ENCODE measurements at regions not wholly inside any gene's neighbourhood (a gene's known extent, or its start where the extent isn't known, plus 50 kb on each side); places are given as distances from the start of the nearest gene placed in this dataset.

DNA sequence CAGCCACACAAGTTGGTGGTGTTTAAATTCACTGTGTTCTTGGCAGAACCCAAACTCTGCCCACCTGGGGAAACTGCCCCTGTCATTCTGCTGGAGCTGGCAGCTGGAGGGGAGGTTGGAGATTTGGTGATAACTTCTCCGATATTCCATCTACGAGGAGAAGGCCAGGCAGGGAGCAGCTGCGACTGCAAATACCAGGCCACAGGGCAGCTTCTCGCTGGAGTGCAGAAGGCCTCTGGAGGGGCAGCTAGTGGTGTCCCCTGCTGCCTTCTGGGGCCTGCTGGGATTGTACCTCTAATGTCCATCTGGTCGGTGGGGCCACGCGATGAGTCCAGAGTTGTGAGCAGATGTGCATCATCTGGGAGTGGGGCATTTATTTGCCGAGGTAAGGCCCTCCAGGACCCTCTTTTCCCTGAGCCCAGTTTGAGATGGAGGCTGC is 98.9 kb downstream of the ACKR3 start:
- DNase-seq: no peak
- H3K27ac ChIP-seq: no peak overlapping the region
- ChIA-PET POLR2A (ENCODE audit: unreplicated experiment) (no interaction called here), CTCF (no interaction called here)
- BruUV-seq (replicated peaks): no TSS peak
- no peaks in the 10 kb centered on the region for H3K9me2 ChIP-seq (ENCODE audit: insufficient read depth)
- H3K27me3 ChIP-seq (ENCODE audit: insufficient read depth, low read depth): peaks cover 3% of the 10 kb centered on the region
- H3K4me2 ChIP-seq: no peak overlapping the region
- no peaks in the 10 kb centered on the region for H3K79me2 ChIP-seq (ENCODE audit: low read depth)
- no peaks in the 10 kb centered on the region for H3K9me3 ChIP-seq (ENCODE audit: insufficient read depth, low read depth)
- intact Hi-C loops (cut with micrococcal nuclease; ENCODE audit: unreplicated experiment): no loop called here
- no peak for TF ChIP-seq EZH2 (IDR thresholded peaks at IDR 0.05; ENCODE audit: low read depth)
- TF ChIP-seq, protein P1, sequence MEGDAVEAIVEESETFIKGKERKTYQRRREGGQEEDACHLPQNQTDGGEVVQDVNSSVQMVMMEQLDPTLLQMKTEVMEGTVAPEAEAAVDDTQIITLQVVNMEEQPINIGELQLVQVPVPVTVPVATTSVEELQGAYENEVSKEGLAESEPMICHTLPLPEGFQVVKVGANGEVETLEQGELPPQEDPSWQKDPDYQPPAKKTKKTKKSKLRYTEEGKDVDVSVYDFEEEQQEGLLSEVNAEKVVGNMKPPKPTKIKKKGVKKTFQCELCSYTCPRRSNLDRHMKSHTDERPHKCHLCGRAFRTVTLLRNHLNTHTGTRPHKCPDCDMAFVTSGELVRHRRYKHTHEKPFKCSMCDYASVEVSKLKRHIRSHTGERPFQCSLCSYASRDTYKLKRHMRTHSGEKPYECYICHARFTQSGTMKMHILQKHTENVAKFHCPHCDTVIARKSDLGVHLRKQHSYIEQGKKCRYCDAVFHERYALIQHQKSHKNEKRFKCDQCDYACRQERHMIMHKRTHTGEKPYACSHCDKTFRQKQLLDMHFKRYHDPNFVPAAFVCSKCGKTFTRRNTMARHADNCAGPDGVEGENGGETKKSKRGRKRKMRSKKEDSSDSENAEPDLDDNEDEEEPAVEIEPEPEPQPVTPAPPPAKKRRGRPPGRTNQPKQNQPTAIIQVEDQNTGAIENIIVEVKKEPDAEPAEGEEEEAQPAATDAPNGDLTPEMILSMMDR (conservative IDR thresholded peaks at IDR 0.05): no peak
- H2AFZ ChIP-seq: no peak overlapping the region
- H3K4me3 ChIP-seq: no peak overlapping the region
- H3F3A ChIP-seq (ENCODE audit: insufficient read depth, low read depth): peaks cover 6% of the 10 kb centered on the region; the same call in 1 of the 2 replicates
- peaks cover 11% of the 10 kb centered on the region for H3K4me1 ChIP-seq (replicated peaks; ENCODE audit: insufficient read depth)
- no peaks in the 10 kb centered on the region for H4K20me1 ChIP-seq (ENCODE audit: insufficient read depth)
- H3K36me3 ChIP-seq (ENCODE audit: low read depth): no peaks in the 10 kb centered on the region

DNA sequence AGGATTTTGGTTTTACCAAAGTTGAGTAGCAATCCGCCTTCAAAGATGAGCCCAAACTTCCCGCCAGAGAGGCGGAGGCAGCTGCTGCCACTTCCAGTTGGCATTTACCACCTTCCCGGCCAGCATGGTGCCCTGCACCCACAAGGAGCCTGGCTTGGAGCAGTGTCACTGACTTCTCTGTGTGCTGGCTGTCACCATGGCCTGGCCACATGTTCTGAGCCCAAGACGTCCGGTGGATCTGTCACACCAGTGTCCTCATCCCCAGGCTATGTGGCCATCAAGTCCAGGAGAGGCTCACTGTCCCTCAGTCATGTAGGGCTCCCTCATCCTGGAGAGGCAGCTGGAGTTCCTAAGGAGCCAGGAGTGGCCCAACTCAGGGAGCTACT is 100.6 kb downstream of the ACKR3 start:
- peaks cover 6% of the 10 kb centered on the region; the same call in 1 of the 2 replicates for H3F3A ChIP-seq (ENCODE audit: insufficient read depth, low read depth)
- H3K4me2 ChIP-seq: no peak overlapping the region
- no peaks in the 10 kb centered on the region for H3K9me2 ChIP-seq (ENCODE audit: insufficient read depth)
- intact Hi-C loops (cut with micrococcal nuclease; ENCODE audit: unreplicated experiment): no loop called here
- no peaks in the 10 kb centered on the region for H4K20me1 ChIP-seq (ENCODE audit: insufficient read depth)
- H2AFZ ChIP-seq: no peak overlapping the region
- ChIA-PET POLR2A (ENCODE audit: unreplicated experiment) (no interaction called here), CTCF (no interaction called here)
- no peaks in the 10 kb centered on the region for H3K79me2 ChIP-seq (ENCODE audit: low read depth)
- no peaks in the 10 kb centered on the region for H3K36me3 ChIP-seq (ENCODE audit: low read depth)
- peaks cover 11% of the 10 kb centered on the region for H3K4me1 ChIP-seq (replicated peaks; ENCODE audit: insufficient read depth)
- H3K27ac ChIP-seq: no peak overlapping the region
- no peak for TF ChIP-seq EZH2 (IDR thresholded peaks at IDR 0.05; ENCODE audit: low read depth)
- TF ChIP-seq, protein P1 (conservative IDR thresholded peaks at IDR 0.05): no peak
- no peak for DNase-seq
- H3K4me3 ChIP-seq: no peak overlapping the region
- no peaks in the 10 kb centered on the region; the same call in 1 of the 2 replicates for H3K27me3 ChIP-seq (ENCODE audit: insufficient read depth, low read depth)
- BruUV-seq (replicated peaks): no TSS peak
- no peaks in the 10 kb centered on the region for H3K9me3 ChIP-seq (ENCODE audit: insufficient read depth, low read depth)

DNA sequence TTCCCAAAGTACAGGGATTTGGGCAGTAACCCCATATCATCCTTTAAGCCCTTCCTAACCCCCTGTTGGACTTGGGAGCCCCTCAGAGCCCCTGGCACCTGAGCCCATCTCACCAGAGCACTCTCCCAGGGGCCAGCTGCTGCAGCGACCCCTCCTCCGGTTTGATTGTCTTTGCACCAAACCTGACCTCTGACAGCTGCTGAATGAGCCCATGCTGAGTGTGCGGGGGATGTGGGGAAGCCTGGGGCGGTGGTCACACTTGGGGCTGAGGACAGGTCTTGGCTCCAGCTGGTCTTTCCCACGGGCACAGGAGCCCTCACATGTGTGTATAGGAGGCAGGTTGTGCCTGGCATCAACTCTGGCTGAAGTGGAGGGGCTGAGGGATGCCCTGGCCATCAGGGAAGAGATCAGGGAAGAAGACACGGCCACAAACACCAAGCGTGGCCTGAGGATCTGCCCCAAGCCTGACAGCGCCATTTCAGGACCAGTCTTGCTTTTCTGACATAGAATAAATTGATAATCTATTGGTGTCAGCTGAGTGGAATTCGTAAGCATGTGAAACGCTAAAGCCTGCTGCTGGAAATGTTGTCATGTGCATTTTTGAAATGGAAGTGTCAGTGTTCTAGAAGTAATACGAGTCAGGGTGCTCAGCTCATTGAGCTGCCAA is 102.4 kb downstream of the ACKR3 start:
- CTCF ChIA-PET: no interaction called here

More for the DNA sequence above, 102.4 kb downstream of the ACKR3 start:
- H3K9me3 ChIP-seq (ENCODE audit: insufficient read depth, low read depth): no peaks in the 10 kb centered on the region
- POLR2A ChIA-PET (ENCODE audit: unreplicated experiment): no interaction called here
- no peak overlapping the region for H3K4me2 ChIP-seq
- H3K27ac ChIP-seq: no peak overlapping the region
- H3K4me1 ChIP-seq (replicated peaks; ENCODE audit: insufficient read depth): peaks cover 11% of the 10 kb centered on the region
- H2AFZ ChIP-seq: no peak overlapping the region; the same call in 1 of the 2 replicates
- intact Hi-C loops (cut with micrococcal nuclease; ENCODE audit: unreplicated experiment): no loop called here
- no peaks in the 10 kb centered on the region for H3K36me3 ChIP-seq (ENCODE audit: low read depth)
- no peaks in the 10 kb centered on the region for H3K9me2 ChIP-seq (ENCODE audit: insufficient read depth)
- BruUV-seq (replicated peaks): no TSS peak
- peaks cover under 1% of the 10 kb centered on the region; the same call in 1 of the 2 replicates for H3K27me3 ChIP-seq (ENCODE audit: insufficient read depth, low read depth)
- H3K4me3 ChIP-seq: no peak overlapping the region
- H4K20me1 ChIP-seq (ENCODE audit: insufficient read depth): no peaks in the 10 kb centered on the region
- H3K79me2 ChIP-seq (ENCODE audit: low read depth): no peaks in the 10 kb centered on the region
- H3F3A ChIP-seq (ENCODE audit: insufficient read depth, low read depth): peaks cover 6% of the 10 kb centered on the region; the same call in 1 of the 2 replicates
- no peak for DNase-seq
- TF ChIP-seq, protein P1 (conservative IDR thresholded peaks at IDR 0.05): no peak
- no peak for TF ChIP-seq EZH2 (IDR thresholded peaks at IDR 0.05; ENCODE audit: low read depth)
